Medulla oblongata (tissue), 1 donor: ENCODE measurements at regions not wholly inside any gene's neighbourhood (a gene's known extent, or its start where the extent isn't known, plus 50 kb on each side); places are given as distances from the start of the nearest gene placed in this dataset.

ENCODE experiments used
- DNase-seq: peaks from one replicate; pipeline ENCODE4 v3.0.0-alpha.2; 2015; ENCODE audit errors: extremely low spot score

GRCh38 chr17:71142333-71142732, 973.0 kb downstream of the KCNJ2 start:
- no peak for DNase-seq

GRCh38 chr17:71145486-71145885, 975.3 kb upstream of the SOX9 start:
- no peak for DNase-seq

GRCh38 chr17:71147906-71148305, 972.9 kb upstream of the SOX9 start:
- DNase-seq = no peak

GRCh38 chr17:71149607-71150006, 971.2 kb upstream of the SOX9 start:
- no peak for DNase-seq

GRCh38 chr17:71157297-71157696, 963.5 kb upstream of the SOX9 start:
- DNase-seq = no peak

GRCh38 chr17:71158437-71158836, 962.4 kb upstream of the SOX9 start:
- DNase-seq = no peak

- DNase-seq = no peak
Observed at GRCh38 chr17:71163121-71163812, 957.6 kb upstream of the SOX9 start.

- no peak for DNase-seq
Observed at GRCh38 chr17:71163813-71164122, 957.1 kb upstream of the SOX9 start.

- DNase-seq = no peak
Observed at GRCh38 chr17:71164561-71164960, 956.3 kb upstream of the SOX9 start.

GRCh38 chr17:71166311-71166710, 954.5 kb upstream of the SOX9 start:
- DNase-seq = no peak

GRCh38 chr17:71168053-71168741, 952.6 kb upstream of the SOX9 start:
- DNase-seq = no peak

- DNase-seq = no peak
Observed at GRCh38 chr17:71170070-71170469, 950.8 kb upstream of the SOX9 start.

GRCh38 chr17:71171270-71171669, 949.5 kb upstream of the SOX9 start:
- no peak for DNase-seq

GRCh38 chr17:71173991-71174390, 946.8 kb upstream of the SOX9 start:
- DNase-seq = no peak

GRCh38 chr17:71176331-71176730, 944.5 kb upstream of the SOX9 start:
- DNase-seq = no peak

GRCh38 chr17:71176928-71177443, 943.8 kb upstream of the SOX9 start:
- DNase-seq = no peak

GRCh38 chr17:71180801-71181385, 939.9 kb upstream of the SOX9 start:
- DNase-seq = no peak

- no peak for DNase-seq
Observed at GRCh38 chr17:71183066-71183660, 937.7 kb upstream of the SOX9 start.

GRCh38 chr17:71184716-71185115, 936.1 kb upstream of the SOX9 start:
- DNase-seq = no peak

- no peak for DNase-seq
Observed at GRCh38 chr17:71187145-71187878, 933.5 kb upstream of the SOX9 start.

GRCh38 chr17:71188811-71189492, 931.9 kb upstream of the SOX9 start:
- no peak for DNase-seq

- DNase-seq = no peak
Observed at GRCh38 chr17:71189493-71189831, 931.4 kb upstream of the SOX9 start.
